ENCODE measurements at regions not wholly inside any gene's neighbourhood (a gene's known extent, or its start where the extent isn't known, plus 50 kb on each side); places are given as distances from the start of the nearest gene placed in this dataset.

DNA sequence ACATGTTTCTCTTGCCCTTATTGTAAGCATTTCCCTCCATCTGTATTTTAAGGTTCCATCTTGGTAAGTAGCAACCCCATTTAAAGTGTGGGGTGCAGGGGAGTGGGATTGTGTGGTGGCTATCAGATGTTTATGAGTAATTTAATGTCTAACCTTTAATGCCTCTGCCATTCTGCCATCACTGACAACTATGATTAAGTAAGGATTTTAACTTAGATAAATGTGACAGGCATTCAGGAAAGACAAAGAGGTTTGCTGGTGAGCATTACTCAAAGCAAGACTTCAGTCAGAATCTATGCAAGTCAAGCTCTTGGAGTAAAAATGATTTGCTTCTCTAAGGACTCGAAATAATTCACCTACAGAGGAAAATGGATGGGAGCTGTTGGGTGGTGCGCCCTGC is 143.0 kb downstream of the NXNL2 start:
- Histone ChIP-seq H3K36me3 (ENCODE audit: control insufficient read depth in 2 of 2, extremely low read depth in 1 of 2, insufficient read depth in 2 of 2, low read length in 2 of 2) (no peaks in the 10 kb centered on the region), H3K4me2 (ENCODE audit: insufficient read depth, low read length) (no peak overlapping the region), H2AFZ (ENCODE audit: low read depth, low read length) (no peak overlapping the region), H3K9ac (replicated peaks; ENCODE audit: extremely low read depth, insufficient read depth, low read length) (no peak overlapping the region), H3K4me1 (ENCODE audit: control insufficient read depth, extremely low read depth, insufficient read depth, low read length) (no peaks in the 10 kb centered on the region), H4K20me1 (replicated peaks; ENCODE audit: control insufficient read depth, extremely low read depth, insufficient read depth, low read length) (no peaks in the 10 kb centered on the region), H3K27me3 (ENCODE audit: control insufficient read depth in 2 of 2, insufficient read depth in 2 of 2, low read length in 2 of 2) (no peaks in the 10 kb centered on the region), H3K4me3 (replicated peaks in 1 of 3; ENCODE audit: insufficient read depth in 1 of 3, low read depth in 1 of 3, low read length in 3 of 3) (no peak overlapping the region), H3K27ac (ENCODE audit: insufficient read depth, low read depth, low read length) (no peak overlapping the region), H3K9me1 (replicated peaks; ENCODE audit: control insufficient read depth, extremely low read depth, insufficient read depth, low read length) (no peaks in the 10 kb centered on the region), H3K9me3 (replicated peaks; ENCODE audit: control insufficient read depth, insufficient read depth, low read length) (no peaks in the 10 kb centered on the region), H3K79me2 (ENCODE audit: control insufficient read depth, insufficient read depth, low read length) (no peaks in the 10 kb centered on the region)
- TF ChIP-seq, protein P1, sequence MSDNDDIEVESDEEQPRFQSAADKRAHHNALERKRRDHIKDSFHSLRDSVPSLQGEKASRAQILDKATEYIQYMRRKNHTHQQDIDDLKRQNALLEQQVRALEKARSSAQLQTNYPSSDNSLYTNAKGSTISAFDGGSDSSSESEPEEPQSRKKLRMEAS (IDR thresholded peaks at IDR 0.05; ENCODE audit: insufficient read depth, insufficient read length), result no peak
- TF ChIP-seq POLR2A (IDR thresholded peaks at IDR 0.05; ENCODE audit: low read depth, low read length) (no peak), FOS (IDR thresholded peaks at IDR 0.05; ENCODE audit: borderline replicate concordance, insufficient read depth, low read length) (no peak), EZH2 (IDR thresholded peaks at IDR 0.05; ENCODE audit: borderline replicate concordance, low read depth, low read length, severe bottlenecking) (no peak), JUN (IDR thresholded peaks at IDR 0.05; ENCODE audit: borderline replicate concordance, insufficient read depth, insufficient read length, low read depth) (no peak), POLR2AphosphoS5 (IDR thresholded peaks at IDR 0.05; ENCODE audit: insufficient read depth, low read depth, low read length) (no peak), GATA2 (IDR thresholded peaks at IDR 0.05; ENCODE audit: insufficient read depth, insufficient read length, low read depth, low read length) (no peak), MYC (IDR thresholded peaks at IDR 0.05; ENCODE audit: low read depth, low read length) (no peak)
- TF ChIP-seq, protein P2, sequence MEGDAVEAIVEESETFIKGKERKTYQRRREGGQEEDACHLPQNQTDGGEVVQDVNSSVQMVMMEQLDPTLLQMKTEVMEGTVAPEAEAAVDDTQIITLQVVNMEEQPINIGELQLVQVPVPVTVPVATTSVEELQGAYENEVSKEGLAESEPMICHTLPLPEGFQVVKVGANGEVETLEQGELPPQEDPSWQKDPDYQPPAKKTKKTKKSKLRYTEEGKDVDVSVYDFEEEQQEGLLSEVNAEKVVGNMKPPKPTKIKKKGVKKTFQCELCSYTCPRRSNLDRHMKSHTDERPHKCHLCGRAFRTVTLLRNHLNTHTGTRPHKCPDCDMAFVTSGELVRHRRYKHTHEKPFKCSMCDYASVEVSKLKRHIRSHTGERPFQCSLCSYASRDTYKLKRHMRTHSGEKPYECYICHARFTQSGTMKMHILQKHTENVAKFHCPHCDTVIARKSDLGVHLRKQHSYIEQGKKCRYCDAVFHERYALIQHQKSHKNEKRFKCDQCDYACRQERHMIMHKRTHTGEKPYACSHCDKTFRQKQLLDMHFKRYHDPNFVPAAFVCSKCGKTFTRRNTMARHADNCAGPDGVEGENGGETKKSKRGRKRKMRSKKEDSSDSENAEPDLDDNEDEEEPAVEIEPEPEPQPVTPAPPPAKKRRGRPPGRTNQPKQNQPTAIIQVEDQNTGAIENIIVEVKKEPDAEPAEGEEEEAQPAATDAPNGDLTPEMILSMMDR (IDR thresholded peaks at IDR 0.05; ENCODE audit: extremely low read depth in 1 of 2, insufficient read depth in 1 of 2, low read depth in 1 of 2, low read length in 2 of 2), result no peak
- dilution Hi-C loops (cut with MboI; ENCODE audit: extremely low pct_ligation_motif_present, low sequenced_read_pairs), result no loop called here
- DNase-seq (ENCODE audit: low read depth, low spot score), result no peak
- ChIA-PET CTCF (no interaction called here), POLR2A (no interaction called here)
- BruUV-seq (replicated peaks), result no TSS peak
- FAIRE-seq, result no peak
- intact Hi-C loops (cut with micrococcal nuclease), result no loop called here

All from endothelial cell of umbilical vein (primary cell).